SKM-1 treated with dmso at 0.1 percent for 144 hours (cell line): ENCODE measurements at regions not wholly inside any gene's neighbourhood (a gene's known extent, or its start where the extent isn't known, plus 50 kb on each side); places are given as distances from the start of the nearest gene placed in this dataset.
"Not testable (repeated sequence)": the region's sequence is repeated elsewhere in the genome, so short reads cannot be mapped to it uniquely, and the experiment has no call there.

Source experiments
- DNase-seq: peaks from one replicate; lab custom pipeline; 2025; ENCODE audit not compliant: unreplicated experiment; lab: John Stamatoyannopoulos, UW

- no peak for DNase-seq
Observed at GRCh38 chr3:194860725-194861124, 175.0 kb downstream of the FAM43A start.

- no peak for DNase-seq
Observed at GRCh38 chr3:194861375-194861774, 175.7 kb downstream of the FAM43A start.

- no peak for DNase-seq
Observed at GRCh38 chr3:194865061-194865460, 179.4 kb downstream of the FAM43A start.

- DNase-seq = no peak
Observed at GRCh38 chr3:194865615-194866014, 179.9 kb downstream of the FAM43A start.

- no peak for DNase-seq
Observed at GRCh38 chr3:194866236-194866635, 180.6 kb downstream of the FAM43A start.

GRCh38 chr3:194867270-194867983 is 181.7 kb downstream of the FAM43A start:
- DNase-seq = no peak

GRCh38 chr3:194868831-194869230 is 183.1 kb downstream of the FAM43A start:
- no peak for DNase-seq

- no peak for DNase-seq
Observed at GRCh38 chr3:194869482-194870169, 183.9 kb downstream of the FAM43A start.

- DNase-seq = no peak
Observed at GRCh38 chr3:194870394-194871110, 184.9 kb downstream of the FAM43A start.

- DNase-seq = no peak
Observed at GRCh38 chr3:194871143-194871863, 185.6 kb downstream of the FAM43A start.

- no peak for DNase-seq
Observed at GRCh38 chr3:194871864-194872668, 186.4 kb downstream of the FAM43A start.

- DNase-seq = no peak
Observed at GRCh38 chr3:194872669-194872977, 186.9 kb downstream of the FAM43A start.

GRCh38 chr3:194873474-194873873 is 187.8 kb downstream of the FAM43A start:
- DNase-seq = not testable (repeated sequence)

GRCh38 chr3:194874206-194874605 is 188.5 kb downstream of the FAM43A start:
- DNase-seq = no peak

GRCh38 chr3:194874783-194875182 is 189.1 kb downstream of the FAM43A start:
- DNase-seq = no peak

GRCh38 chr3:194875581-194876402 is 190.1 kb downstream of the FAM43A start:
- no peak for DNase-seq

GRCh38 chr3:194876403-194877095 is 190.9 kb downstream of the FAM43A start:
- no peak for DNase-seq

- no peak for DNase-seq
Observed at GRCh38 chr3:194877291-194878119, 191.8 kb downstream of the FAM43A start.
